Central memory CD4-positive, alpha-beta T cell (primary cell): ENCODE measurements at regions not wholly inside any gene's neighbourhood (a gene's known extent, or its start where the extent isn't known, plus 50 kb on each side); places are given as distances from the start of the nearest gene placed in this dataset.
"Not testable (repeated sequence)": the region's sequence is repeated elsewhere in the genome, so short reads cannot be mapped to it uniquely, and the experiment has no call there.

Experiments used
- DNase-seq: peaks from one replicate; pipeline ENCODE4 v3.0.0; 2022

DNA sequence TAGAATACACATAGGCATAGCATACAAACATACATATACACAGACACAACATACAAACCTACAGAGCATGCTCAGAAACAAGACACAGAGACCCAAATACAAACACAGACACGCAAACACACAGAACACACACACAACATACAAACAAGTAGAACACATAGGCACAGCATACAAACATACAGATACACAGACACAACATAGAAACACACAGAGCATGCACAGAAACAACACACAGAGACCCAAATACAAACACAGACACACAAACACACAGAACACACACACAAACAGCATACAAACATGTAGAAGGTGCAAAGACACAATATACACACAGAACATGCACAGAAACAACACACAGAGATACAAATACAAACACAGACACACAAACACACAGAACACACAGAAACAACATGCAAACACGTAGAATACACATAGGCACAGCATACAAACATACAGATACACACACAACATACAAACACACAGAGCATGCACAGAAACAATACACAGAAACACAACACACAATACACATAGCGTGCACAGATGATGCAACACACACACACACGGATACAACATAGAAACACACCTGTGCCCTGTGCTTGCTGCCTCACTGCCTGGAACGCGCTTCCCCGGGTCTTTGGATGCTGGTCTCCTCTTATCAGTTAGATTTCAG lies 469.0 kb upstream of the CDH4 start:
- no peak for DNase-seq

GRCh38 chr20:60785301-60785700 lies 466.8 kb upstream of the CDH4 start:
- no peak for DNase-seq

DNA sequence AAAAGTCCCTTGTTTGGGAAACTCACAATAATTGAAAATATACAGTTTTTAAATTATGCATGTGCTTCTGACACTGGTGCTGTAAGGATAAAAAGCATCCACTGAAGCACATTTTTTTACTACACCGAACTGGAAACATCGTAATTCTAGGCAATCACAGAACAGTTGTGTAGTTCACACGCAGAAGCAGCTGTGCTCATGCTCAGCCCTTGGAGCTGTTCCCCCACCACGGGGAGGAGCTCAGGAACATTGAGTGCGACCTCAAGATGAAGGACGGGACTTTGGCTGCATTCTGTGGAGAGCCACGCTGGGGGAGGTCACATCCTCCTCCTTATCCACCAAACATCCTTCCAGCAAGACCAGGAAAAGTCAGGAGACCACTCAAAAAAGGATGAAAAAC lies 466.3 kb upstream of the CDH4 start:
- no peak for DNase-seq

GRCh38 chr20:60786686-60787217 lies 465.3 kb upstream of the CDH4 start:
- no peak for DNase-seq

- no peak for DNase-seq
Measured at GRCh38 chr20:60787276-60787675, 464.8 kb upstream of the CDH4 start.

GRCh38 chr20:60788070-60788469 lies 464.0 kb upstream of the CDH4 start:
- DNase-seq: no peak

DNA sequence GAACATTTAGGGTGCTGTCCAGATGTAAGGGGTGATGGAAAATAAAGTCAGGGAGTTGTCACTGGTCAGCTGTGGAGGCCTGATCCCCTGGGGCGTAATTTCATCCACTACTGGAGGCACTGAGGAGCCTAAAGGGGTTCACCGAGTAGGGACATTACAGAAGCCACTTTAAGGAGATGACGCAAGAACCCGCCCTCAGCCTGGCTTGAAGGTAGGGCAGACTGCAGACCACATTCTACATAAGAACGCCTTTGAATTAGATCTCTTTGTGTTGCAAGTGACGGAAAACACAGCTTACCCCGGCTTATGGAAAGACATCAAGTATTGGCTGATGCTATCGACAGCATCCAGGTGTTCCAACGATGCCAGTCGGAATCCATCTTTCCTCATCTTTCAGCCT lies 462.7 kb upstream of the CDH4 start:
- DNase-seq: no peak

DNA sequence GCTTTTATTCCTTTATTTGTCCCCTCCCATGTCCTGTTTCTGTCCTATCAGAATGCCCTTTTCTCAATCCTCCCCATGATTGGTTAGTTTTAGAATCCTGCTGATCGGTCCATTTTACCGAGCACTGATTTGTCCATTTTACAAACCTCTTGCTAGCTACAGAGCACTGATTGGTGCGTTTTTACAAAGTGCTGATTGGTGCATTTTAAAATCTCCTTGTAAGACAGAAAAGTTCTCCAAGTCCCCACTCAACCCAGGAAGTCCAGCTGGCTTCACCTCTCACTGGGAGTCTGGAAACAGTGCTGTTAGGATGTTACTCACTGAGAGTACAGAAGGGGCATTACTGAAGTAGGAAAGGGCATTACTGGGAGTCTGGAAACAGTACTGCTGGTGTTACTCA lies 461.7 kb upstream of the CDH4 start:
- DNase-seq: not testable (repeated sequence)

- no peak for DNase-seq
Measured at GRCh38 chr20:60791823-60792222, 460.2 kb upstream of the CDH4 start.

GRCh38 chr20:60792941-60793340 lies 459.1 kb upstream of the CDH4 start:
- no peak for DNase-seq

DNA sequence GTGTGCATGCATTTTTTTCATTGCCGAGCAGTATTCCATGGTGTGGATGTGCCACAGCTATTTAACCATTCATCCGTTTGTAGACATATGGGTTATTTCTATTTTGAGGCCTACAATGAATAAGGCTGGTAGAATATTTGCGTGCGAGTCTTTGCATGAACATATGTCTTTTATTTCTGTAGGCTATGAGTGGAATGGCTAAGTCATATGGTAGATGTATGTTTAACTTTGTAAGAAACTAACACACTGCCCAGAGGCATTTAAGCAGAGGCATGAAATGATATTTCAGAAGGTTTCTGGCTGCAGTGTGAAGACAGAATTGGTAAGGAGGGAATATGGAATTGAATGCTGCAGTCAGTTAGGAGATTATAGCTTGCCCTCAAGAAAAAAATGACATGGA lies 457.4 kb upstream of the CDH4 start:
- no peak for DNase-seq

- DNase-seq: no peak
Measured at GRCh38 chr20:60795651-60796050, 456.4 kb upstream of the CDH4 start.

DNA sequence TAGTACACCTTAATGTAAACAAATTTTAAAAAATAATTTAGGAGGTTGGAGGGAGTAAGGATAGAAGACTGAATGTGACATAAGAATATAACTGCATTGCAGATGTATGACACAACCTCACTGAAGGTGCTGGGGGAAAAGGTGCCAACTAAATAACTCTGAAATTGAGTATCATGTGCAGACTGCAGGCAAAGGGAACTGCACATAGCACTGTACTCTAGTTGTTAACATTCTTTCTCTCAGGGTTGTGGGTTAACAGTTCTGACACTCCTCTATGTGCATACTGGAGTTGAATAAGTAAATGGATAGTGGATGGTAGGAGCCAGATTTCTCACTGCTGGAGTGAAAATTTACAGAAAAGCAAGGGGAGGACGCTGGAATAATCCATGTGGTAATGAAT lies 451.9 kb upstream of the CDH4 start:
- DNase-seq: no peak

GRCh38 chr20:60802676-60803075 lies 449.4 kb upstream of the CDH4 start:
- DNase-seq: no peak

DNA sequence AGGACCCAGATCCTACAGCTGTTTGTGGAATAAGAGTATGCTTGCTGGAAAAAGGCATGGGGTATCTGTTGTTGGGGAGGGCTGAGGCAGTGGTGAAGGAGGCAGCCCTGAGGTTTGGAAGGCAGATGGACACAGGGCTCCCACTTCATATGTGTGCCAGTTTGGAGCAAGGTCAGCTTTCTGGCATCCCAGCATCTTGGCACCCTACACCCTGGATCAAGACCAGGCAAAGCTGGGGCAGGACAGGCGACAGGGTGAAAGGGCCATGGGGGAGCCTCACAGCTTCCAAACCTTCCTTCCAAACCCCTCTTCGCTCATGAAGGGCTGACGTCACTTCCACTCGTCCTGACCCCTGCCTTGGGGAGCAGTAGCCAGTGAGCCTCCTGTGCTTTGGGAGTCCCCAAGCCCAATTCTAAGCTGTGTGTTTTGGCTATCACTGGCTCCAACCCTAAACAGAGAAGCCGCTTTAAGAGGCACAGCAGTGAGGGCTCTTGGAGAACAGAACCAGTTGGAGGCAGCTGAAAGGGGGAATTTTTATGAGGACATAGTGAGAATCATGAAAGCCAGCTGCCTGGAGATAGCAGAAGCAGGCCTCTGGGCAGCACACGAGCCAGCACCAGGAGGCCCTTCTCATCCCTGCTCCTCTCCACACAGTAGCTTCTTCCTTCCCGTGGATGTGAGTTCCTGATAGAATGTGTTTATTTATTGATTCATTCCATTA lies 448.6 kb upstream of the CDH4 start:
- no peak for DNase-seq

DNA sequence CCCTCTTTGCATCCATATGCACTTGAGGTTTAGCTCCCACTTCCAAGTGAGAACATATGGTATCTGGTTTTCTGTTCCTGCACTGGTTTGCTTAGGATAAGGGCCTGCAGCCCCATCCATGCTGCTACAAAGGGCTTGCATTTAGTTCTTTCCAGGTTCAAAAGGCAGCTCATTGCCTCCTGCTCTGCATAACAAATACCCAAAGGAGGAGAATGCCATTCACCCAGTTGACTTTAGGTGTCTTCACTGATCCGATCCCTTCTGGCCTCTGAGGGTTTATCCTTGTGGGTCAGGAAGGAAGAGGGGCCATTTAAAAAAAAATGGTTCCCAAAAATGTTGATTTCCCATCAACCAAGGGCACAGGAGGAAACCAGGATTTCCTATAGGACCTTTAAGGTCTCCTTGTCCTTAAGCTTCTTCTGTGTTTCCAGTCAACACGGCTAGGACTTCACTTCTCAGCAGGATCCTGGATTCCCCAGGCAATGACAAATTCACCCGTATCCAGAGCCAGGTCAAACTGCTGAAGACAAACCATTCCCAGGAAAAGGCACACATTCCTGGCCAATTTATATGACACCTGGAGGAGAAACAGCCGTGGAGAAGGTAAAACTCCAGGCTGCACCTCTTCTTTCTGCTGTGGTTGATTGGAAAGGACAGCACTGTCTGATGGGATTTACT lies 447.7 kb upstream of the CDH4 start:
- no peak for DNase-seq

DNA sequence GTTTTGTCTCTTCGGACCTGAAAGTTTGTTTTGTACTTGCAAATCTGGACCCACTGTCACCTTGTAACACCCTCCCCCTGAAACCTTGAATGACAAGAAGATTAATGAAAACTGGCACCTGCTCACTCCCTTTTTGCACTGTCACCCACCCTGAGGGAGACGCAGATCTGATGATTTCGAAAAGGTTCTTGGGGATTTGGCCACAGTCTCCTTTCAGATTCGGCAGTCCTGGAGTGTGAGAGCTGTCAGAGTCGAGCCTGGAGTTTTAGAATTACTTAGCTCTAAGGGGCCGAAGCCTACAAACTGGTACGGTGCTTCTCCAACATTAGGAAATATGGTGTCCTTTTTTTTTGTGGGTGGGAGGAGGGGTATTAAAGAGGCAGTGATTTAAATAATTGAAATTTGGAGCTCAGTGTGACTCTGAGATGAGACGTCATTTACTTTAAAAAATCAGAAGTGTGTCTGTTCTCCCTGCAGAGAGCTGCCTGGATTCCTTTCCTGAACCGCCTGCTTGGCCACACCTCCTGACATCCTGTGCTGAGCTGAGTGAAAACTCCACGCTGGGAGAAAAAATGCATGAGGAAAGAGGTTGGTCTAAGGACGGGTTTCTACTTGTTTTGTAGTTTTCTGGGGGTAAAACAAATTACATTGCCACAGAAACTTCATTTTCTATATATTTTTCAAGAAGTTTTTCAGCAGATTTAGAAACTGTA lies 447.0 kb upstream of the CDH4 start:
- no peak for DNase-seq

DNA sequence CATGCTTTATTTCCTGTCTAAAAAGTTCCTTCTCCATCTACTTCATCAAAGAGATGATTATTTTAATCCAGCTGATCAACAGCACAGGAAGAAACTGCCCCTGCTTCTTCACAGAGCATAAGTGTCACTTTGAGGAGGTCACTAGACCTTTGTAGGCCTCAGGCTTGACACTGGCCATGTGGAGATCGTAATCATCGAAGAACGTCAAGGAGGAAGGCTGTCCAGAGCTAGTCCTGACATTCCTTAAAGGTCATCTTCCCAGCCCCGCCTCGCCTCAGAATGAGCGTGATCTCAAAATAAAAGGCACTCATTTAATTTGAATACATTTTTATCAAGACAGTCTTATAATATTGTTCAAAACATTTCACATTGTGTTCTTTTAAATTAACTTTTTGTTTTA lies 445.7 kb upstream of the CDH4 start:
- no peak for DNase-seq

DNA sequence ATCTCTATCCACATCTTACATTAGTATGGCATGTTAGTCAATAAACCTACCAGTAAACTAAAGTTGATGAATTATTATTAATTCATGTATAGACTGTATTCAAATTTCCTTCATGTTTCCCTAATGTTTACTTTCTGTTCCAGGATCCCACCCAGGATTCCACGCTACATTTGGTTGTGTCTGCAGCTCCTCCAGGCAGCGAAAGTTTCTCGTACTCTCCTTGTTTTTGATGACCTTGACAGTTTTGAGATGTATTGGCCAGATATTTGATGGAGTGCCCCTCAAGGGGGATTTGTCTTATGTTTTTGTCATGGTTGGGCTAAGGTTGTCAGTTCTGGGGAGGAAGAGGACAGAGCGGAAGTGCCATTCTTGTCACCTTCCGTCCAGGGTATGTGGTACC lies 445.2 kb upstream of the CDH4 start:
- DNase-seq: no peak

DNA sequence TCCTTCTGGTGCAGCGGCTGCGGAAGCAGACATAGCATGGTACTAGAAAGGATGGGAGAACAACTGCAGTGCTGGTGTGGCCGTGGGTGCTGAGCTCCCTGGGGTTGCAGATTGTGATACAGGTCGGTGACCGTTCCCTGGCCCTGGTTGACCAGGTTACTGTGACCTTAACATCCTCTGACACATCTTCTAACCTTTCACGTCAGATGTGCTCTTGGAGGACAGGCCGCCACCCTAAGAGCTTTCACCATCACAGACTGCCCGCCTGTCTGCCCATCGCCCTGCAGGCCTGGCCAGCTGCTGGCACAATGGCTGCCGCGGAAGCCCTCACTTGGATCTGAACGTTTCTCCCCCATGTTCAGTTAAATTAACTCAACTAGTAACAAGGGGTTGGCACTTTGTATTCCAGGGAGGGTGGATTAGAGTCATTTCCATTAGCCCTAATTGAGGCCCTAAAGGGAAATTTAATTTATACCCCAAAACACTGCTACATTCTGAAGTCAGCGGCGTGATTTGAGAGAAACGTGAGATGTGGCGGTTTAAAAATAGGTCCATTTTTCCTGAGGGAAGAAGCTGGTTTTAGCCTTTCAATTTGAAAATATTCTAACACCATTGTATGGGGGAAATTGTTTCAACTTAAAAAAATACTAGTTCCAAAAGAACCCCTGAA lies 443.9 kb upstream of the CDH4 start:
- no peak for DNase-seq

DNA sequence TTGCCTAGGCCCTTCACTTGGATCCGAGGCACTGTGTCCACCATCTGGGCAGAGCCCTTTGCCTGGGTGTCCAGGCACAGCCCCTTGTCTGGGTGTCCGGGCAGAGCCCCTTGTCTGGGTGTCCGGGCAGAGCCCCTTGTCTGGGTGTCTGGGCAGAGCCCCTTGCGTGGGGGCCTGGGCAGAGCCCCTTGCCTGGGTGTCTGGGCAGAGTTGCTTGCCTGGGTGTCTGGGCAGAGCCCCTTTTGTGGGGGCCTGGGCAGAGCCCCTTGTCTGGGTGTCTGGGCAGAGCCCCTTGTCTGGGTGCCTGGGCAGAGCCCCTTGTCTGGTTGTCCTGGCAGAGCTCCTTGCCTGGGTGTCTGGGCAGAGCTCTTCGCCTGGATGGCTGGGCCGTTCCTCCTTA lies 443.4 kb upstream of the CDH4 start:
- no peak for DNase-seq

DNA sequence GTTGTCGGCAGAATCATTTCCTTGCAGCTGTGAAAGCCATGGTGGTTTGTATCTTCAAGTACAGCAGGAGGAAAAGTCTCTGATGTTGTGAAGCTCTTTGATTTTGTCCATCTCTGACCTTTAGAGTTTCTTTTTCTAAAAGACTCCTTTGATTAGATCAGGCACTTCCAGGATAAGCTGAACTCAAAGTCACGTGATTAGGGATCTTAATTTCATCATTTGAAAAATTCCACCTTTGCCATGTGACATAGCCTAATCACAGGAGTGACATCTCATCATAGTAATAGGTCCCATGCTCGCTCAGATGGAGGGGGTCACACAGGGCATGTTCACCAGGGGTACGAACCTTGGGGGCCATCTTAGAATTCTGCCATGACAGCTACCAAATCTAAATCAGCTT lies 441.5 kb upstream of the CDH4 start:
- DNase-seq: no peak

DNA sequence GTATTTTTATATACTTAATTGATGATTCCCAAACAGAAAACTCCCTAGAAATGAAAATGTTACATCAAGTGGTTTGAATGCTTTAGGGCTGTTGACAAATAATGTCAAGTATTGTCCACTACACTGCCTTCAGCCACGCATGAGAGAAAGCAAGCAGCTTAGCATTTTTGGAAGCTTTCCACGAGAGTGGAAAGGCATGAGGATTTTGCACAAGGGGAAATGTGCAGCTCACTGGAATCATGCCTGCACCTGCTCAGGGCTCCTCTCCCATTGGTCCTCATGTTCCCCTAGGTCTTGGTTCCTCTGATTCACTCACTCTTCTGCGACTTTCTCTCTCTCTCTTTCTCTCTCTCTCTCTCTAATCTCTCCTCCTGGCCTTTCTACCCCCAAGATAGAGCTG lies 439.5 kb upstream of the CDH4 start:
- DNase-seq: no peak
